GM10266 (cell line): ENCODE measurements at regions not wholly inside any gene's neighbourhood (a gene's known extent, or its start where the extent isn't known, plus 50 kb on each side); places are given as distances from the start of the nearest gene placed in this dataset.

Experiments
- DNase-seq: peaks from one replicate; pipeline ENCODE4 v3.0.0; 2012; ENCODE audit errors: extremely low spot score
- CTCF ChIP-seq: IDR thresholded peaks from 2 replicates; pipeline ENCODE4 v1.5.1; 2012; ENCODE audit warnings: mild to moderate bottlenecking, low read depth; ENCODE audit not compliant: control insufficient read depth, insufficient read depth; ENCODE audit errors: missing control alignments

- no peak for TF ChIP-seq CTCF
- no peak for DNase-seq
Observed at GRCh38 chr6:130744576-130745366, 82.4 kb upstream of the SMLR1 start.

GRCh38 chr6:130748041-130748440 is 79.2 kb upstream of the SMLR1 start:
- TF ChIP-seq CTCF: no peak
- no peak for DNase-seq

- TF ChIP-seq CTCF: no peak
- DNase-seq: no peak
Observed at GRCh38 chr6:130749402-130749801, 77.8 kb upstream of the SMLR1 start.

GRCh38 chr6:130752267-130752666 is 74.9 kb upstream of the SMLR1 start:
- no peak for DNase-seq
- TF ChIP-seq CTCF: no peak

- TF ChIP-seq CTCF: no peak
- no peak for DNase-seq
Observed at GRCh38 chr6:130754786-130755367, 72.3 kb upstream of the SMLR1 start.

- no peak for DNase-seq
- TF ChIP-seq CTCF: no peak
Observed at GRCh38 chr6:130755368-130756034, 71.7 kb upstream of the SMLR1 start.

- TF ChIP-seq CTCF: no peak
- DNase-seq: no peak
Observed at GRCh38 chr6:130756824-130757223, 70.4 kb upstream of the SMLR1 start.
